SK-N-SH (cell line): ENCODE measurements at regions not wholly inside any gene's neighbourhood (a gene's known extent, or its start where the extent isn't known, plus 50 kb on each side); places are given as distances from the start of the nearest gene placed in this dataset.
"Not testable (repeated sequence)": the region's sequence is repeated elsewhere in the genome, so short reads cannot be mapped to it uniquely, and the experiment has no call there.

Source experiments
- CTCF ChIA-PET: fragments of 300-600, 350-600 bp; formaldehyde crosslinking; extraction: SDS; loops from one replicate; lab custom pipeline; 2021; lab: Yijun Ruan, JAX
- POLR2A ChIA-PET: fragments of 350-600 bp; sonication (Branson Sonifier 250); formaldehyde crosslinking; extraction: SDS; loops from one replicate; lab custom pipeline; 2020; ENCODE audit warnings: antibody characterized with exemption, inconsistent platforms; lab: Yijun Ruan, JAX
- DNase-seq: peaks from one replicate; pipeline ENCODE4 v3.0.0; 2012
- H2AFZ ChIP-seq: fragments of 200-600 bp; sonication (generic); 2 replicates; pipeline ENCODE4 v1.8.1; 2016; ENCODE audit warnings: antibody characterized with exemption, mild to moderate bottlenecking, low read depth
- H3F3A ChIP-seq: fragments of 200-600 bp; sonication (generic); replicated peaks from 2 replicates; pipeline ENCODE3; 2016; ENCODE audit warnings: antibody characterized with exemption, mild to moderate bottlenecking; ENCODE audit not compliant: insufficient read depth
- H3K27ac ChIP-seq, 2 experiments: fragments of 200-500 bp in 1 of 2; fragments of 200-600 bp in 1 of 2; sonication (Bioruptor generic) in 1 of 2; sonication (generic), shearing (Covaris generic) in 1 of 2; 2 replicates each; pipeline versions ENCODE4 v1.5.1 to v1.6.1; 2014 to 2016; ENCODE audit warnings: low read depth in 2 of 2, inconsistent platforms in 1 of 2, low read length in 1 of 2, mild to moderate bottlenecking in 1 of 2, mixed read lengths in 1 of 2
- H3K27me3 ChIP-seq: fragments of 200-600 bp; sonication (generic), shearing (Covaris generic); 2 replicates; pipeline ENCODE4 v1.6.1; 2016; ENCODE audit warnings: mixed run types; ENCODE audit not compliant: insufficient read depth
- H3K36me3 ChIP-seq, 2 experiments: fragments of 200-500 bp in 1 of 2; fragments of 200-600 bp in 1 of 2; sonication (Bioruptor generic) in 1 of 2; sonication (generic) in 1 of 2; replicated peaks in 1 of 2; 2 replicates each; pipeline versions ENCODE3 to v1.5.1; 2014 to 2016; ENCODE audit warnings: low read length in 1 of 2, mild to moderate bottlenecking in 1 of 2; ENCODE audit not compliant: insufficient read depth in 2 of 2, control insufficient read depth in 1 of 2
- H3K4me1 ChIP-seq, 2 experiments: fragments of 200-500 bp in 1 of 2; fragments of 200-600 bp in 1 of 2; sonication (Bioruptor generic) in 1 of 2; sonication (generic), shearing (Covaris generic) in 1 of 2; 2 replicates each; pipeline versions ENCODE4 v1.5.1 to v1.6.1; 2014 to 2016; ENCODE audit warnings: low read depth in 1 of 2, low read length in 1 of 2, mixed run types in 1 of 2; ENCODE audit not compliant: insufficient read depth in 2 of 2, control insufficient read depth in 1 of 2
- H3K4me2 ChIP-seq: fragments of 200-600 bp; sonication (generic), shearing (Covaris generic); 2 replicates; pipeline ENCODE4 v1.6.1; 2017; ENCODE audit warnings: mixed run types
- H3K4me3 ChIP-seq, 2 experiments: fragments of 200-500 bp in 1 of 2; fragments of 200-600 bp in 1 of 2; sonication (Bioruptor generic) in 1 of 2; sonication (generic), shearing (Covaris generic) in 1 of 2; 2 replicates each; pipeline versions ENCODE4 v1.5.1 to v1.8.1; 2014 to 2016; ENCODE audit warnings: low read depth in 2 of 2, inconsistent platforms in 1 of 2, low read length in 1 of 2, mild to moderate bottlenecking in 1 of 2, mixed read lengths in 1 of 2, moderate library complexity in 1 of 2
- H3K79me2 ChIP-seq: fragments of 200-600 bp; sonication (generic); 2 replicates; pipeline ENCODE4 v1.8.1; 2017; ENCODE audit warnings: mild to moderate bottlenecking; ENCODE audit not compliant: insufficient read depth
- H3K9ac ChIP-seq: fragments of 200-600 bp; sonication (generic); 2 replicates; pipeline ENCODE4 v1.6.1; 2017; ENCODE audit warnings: mixed run types
- H3K9me2 ChIP-seq: fragments of 200-600 bp; sonication (generic); 2 replicates; pipeline ENCODE4 v1.6.1; 2017; ENCODE audit warnings: mixed run types
- H3K9me3 ChIP-seq: fragments of 200-600 bp; sonication (generic); 2 replicates; pipeline ENCODE4 v1.6.1; 2017; ENCODE audit warnings: mixed run types, mild to moderate bottlenecking, moderate library complexity
- H4K20me1 ChIP-seq: fragments of 200-600 bp; sonication (generic); 2 replicates; pipeline ENCODE4 v1.6.1; 2017; ENCODE audit warnings: mild to moderate bottlenecking, mixed run types; ENCODE audit not compliant: insufficient read depth
- EP300 ChIP-seq, 2 experiments: IDR thresholded peaks; 2 replicates each; pipeline versions ENCODE4 v1.4.0 to v1.6.1; 2012; ENCODE audit warnings: borderline replicate concordance in 1 of 2, low read depth in 1 of 2, low read length in 1 of 2
- EZH2phosphoT487 ChIP-seq: fragments of 200-600 bp; sonication (generic); IDR thresholded peaks from 2 replicates; pipeline ENCODE4 v1.6.1; 2017; ENCODE audit warnings: low read depth, mixed run types, mild to moderate bottlenecking, antibody characterized with exemption, moderate library complexity, borderline replicate concordance
- POLR2AphosphoS5 ChIP-seq: IDR thresholded peaks from 2 replicates; pipeline ENCODE4 v1.6.1; 2012; ENCODE audit warnings: low read depth, low read length
- RXRA ChIP-seq: IDR thresholded peaks from 2 replicates; pipeline ENCODE4 v1.4.0; 2012; ENCODE audit warnings: low read depth, mild to moderate bottlenecking, borderline replicate concordance
- SMC3 ChIP-seq: IDR thresholded peaks from 2 replicates; pipeline ENCODE4 v1.6.1; 2012; ENCODE audit warnings: low read depth, low read length, improper control_type of control experiment
- TCF12 ChIP-seq: IDR thresholded peaks from 2 replicates; pipeline ENCODE4 v1.4.0; 2012
- TEAD4 ChIP-seq: IDR thresholded peaks from 2 replicates; pipeline ENCODE4 v1.4.0; 2012; ENCODE audit warnings: mild to moderate bottlenecking, borderline replicate concordance; ENCODE audit not compliant: insufficient read depth
- WGBS: methylation state at CpG from one replicate; pipeline ENCODE4 v1.1.6; 2017; ENCODE audit warnings: low lambda C conversion rate; 5-methylcytosine and 5-hydroxymethylcytosine counted together
- TF ChIP-seq, protein P1 (sequence below): IDR thresholded peaks from 2 replicates; pipeline ENCODE4 v1.4.0; 2012; ENCODE audit warnings: low read depth, borderline replicate concordance
- TF ChIP-seq, protein P2 (sequence below): IDR thresholded peaks from 2 replicates; pipeline ENCODE4 v1.4.0; 2012; ENCODE audit warnings: low read depth
- TF ChIP-seq, protein P3 (sequence below): fragments of 150-350 bp; IDR thresholded peaks from 2 replicates; pipeline ENCODE4 v1.6.1; 2017; ENCODE audit warnings: antibody characterized with exemption, low read length, low read depth, borderline replicate concordance

DNA sequence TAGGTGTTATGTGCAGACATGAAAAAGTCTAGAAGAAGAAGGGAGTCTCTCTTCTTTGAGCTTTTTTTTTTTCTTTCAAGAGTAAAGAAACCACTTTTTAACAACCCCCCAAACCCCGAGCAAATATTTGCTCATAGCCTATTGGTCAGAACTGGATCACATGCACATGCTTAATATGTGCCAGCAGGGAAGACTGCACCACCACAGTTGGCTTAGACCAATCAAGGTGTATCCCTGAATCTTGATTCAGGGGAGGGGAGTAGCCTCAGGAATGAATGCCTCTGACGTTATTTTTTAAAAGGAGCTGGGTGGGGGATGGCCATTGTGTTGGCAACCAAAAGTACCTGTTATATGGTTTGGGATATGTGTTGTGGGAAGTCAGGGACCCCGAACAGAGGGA is 171.4 kb upstream of the NABP1 start:
- H3K4me2 ChIP-seq, result no peak overlapping the region
- no peak for TF ChIP-seq EP300 (IDR thresholded peaks at IDR 0.05; ENCODE audit: borderline replicate concordance in 1 of 2, low read depth in 1 of 2, low read length in 1 of 2)
- TF ChIP-seq TCF12, result no peak
- TF ChIP-seq TEAD4, result no peak
- TF ChIP-seq, protein P1, sequence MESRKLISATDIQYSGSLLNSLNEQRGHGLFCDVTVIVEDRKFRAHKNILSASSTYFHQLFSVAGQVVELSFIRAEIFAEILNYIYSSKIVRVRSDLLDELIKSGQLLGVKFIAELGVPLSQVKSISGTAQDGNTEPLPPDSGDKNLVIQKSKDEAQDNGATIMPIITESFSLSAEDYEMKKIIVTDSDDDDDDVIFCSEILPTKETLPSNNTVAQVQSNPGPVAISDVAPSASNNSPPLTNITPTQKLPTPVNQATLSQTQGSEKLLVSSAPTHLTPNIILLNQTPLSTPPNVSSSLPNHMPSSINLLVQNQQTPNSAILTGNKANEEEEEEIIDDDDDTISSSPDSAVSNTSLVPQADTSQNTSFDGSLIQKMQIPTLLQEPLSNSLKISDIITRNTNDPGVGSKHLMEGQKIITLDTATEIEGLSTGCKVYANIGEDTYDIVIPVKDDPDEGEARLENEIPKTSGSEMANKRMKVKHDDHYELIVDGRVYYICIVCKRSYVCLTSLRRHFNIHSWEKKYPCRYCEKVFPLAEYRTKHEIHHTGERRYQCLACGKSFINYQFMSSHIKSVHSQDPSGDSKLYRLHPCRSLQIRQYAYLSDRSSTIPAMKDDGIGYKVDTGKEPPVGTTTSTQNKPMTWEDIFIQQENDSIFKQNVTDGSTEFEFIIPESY, result no peak
- TF ChIP-seq, protein P2, sequence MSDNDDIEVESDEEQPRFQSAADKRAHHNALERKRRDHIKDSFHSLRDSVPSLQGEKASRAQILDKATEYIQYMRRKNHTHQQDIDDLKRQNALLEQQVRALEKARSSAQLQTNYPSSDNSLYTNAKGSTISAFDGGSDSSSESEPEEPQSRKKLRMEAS, result no peak
- TF ChIP-seq SMC3, result no peak
- no peak for TF ChIP-seq RXRA
- TF ChIP-seq, protein P3, sequence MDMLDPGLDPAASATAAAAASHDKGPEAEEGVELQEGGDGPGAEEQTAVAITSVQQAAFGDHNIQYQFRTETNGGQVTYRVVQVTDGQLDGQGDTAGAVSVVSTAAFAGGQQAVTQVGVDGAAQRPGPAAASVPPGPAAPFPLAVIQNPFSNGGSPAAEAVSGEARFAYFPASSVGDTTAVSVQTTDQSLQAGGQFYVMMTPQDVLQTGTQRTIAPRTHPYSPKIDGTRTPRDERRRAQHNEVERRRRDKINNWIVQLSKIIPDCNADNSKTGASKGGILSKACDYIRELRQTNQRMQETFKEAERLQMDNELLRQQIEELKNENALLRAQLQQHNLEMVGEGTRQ, result no peak
- TF ChIP-seq POLR2AphosphoS5, result no peak
- TF ChIP-seq EZH2phosphoT487, result no peak
- no peak overlapping the region for H3K27ac ChIP-seq
- no peaks in the 10 kb centered on the region for H3K36me3 ChIP-seq
- H3K9me3 ChIP-seq, result no peaks in the 10 kb centered on the region
- no peak for DNase-seq
- CTCF ChIA-PET, result interaction anchor here (1.4 to 10.4 kb wide), 2 partner anchors 14 to 288 kb away, joined by 8 to 52 read pairs; no protein-coding TSS in a partner anchor
- no peaks in the 10 kb centered on the region for H3K27me3 ChIP-seq
- no peak overlapping the region for H2AFZ ChIP-seq
- POLR2A ChIA-PET, result no interaction called here
- no peaks in the 10 kb centered on the region; a peak in 2 of 4 replicates for H3K4me1 ChIP-seq
- H3K4me3 ChIP-seq, result no peak overlapping the region
- H4K20me1 ChIP-seq, result no peaks in the 10 kb centered on the region
- H3F3A ChIP-seq, result no peaks in the 10 kb centered on the region
- no peaks in the 10 kb centered on the region for H3K9me2 ChIP-seq
- H3K79me2 ChIP-seq, result no peaks in the 10 kb centered on the region
- 39% methylated on average over 3 of the region's 3 CpGs for WGBS
- H3K9ac ChIP-seq, result no peak overlapping the region

DNA sequence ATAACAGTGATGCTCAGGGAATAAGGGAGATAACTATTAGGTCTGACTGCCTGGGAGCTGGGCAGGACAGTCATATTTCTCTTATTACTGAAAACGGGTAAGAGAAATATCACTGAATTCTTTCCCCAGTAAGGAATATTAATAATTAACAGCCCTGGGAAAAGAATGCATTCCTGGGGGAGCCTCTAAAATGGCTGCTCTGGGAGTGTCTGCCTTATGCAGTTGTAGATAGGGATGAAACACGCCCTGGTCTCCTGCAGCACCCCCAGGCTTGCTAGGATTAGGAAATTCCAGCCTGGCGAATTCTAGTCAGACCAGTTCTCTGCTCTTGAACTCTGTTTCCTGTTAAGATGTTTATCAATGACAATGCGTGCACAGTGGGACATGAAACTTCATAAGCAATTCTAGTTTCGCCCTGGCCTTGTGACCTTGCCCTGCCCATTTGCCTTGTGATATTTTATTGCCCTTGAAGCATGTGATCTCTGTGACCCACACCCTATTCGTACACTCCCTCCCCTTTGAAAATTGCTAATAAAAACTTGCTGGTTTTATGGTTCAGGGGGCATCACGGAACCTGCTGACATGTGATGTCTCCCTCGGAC is 170.6 kb upstream of the NABP1 start:
- H3K27me3 ChIP-seq, DNase-seq, H3K36me3 ChIP-seq, H3K9ac ChIP-seq, H4K20me1 ChIP-seq, H3F3A ChIP-seq, H3K4me2 ChIP-seq, H2AFZ ChIP-seq, H3K4me1 ChIP-seq, H3K9me3 ChIP-seq, H3K4me3 ChIP-seq, H3K79me2 ChIP-seq, H3K27ac ChIP-seq, H3K9me2 ChIP-seq, POLR2A ChIA-PET: not testable (repeated sequence)
- CTCF ChIA-PET, result interaction anchor here (1.4 to 10.4 kb wide), 2 partner anchors 13 to 289 kb away, joined by 8 to 52 read pairs; no protein-coding TSS in a partner anchor
- WGBS, result 70% methylated on average over 8 of the region's 8 CpGs
